Kidney (tissue), 13 donors: ENCODE measurements at regions not wholly inside any gene's neighbourhood (a gene's known extent, or its start where the extent isn't known, plus 50 kb on each side); places are given as distances from the start of the nearest gene placed in this dataset.

Experiments used
- DNase-seq, 5 donors: peaks; one replicate each; pipeline ENCODE4 v3.0.0-alpha.2; 2013 to 2020
- FAIRE-seq: peaks from 2 replicates; lab custom pipeline; 2012; peaks lifted over from hg19 to GRCh38; lab: Jason Lieb, UNC
- H3K27ac ChIP-seq, 2 donors: one replicate each; pipeline ENCODE4 v1.7.0; 2013; ENCODE audit warnings: low read depth in 2 of 2, low read length in 2 of 2, inconsistent platforms in 1 of 2
- H3K27me3 ChIP-seq: one replicate; pipeline ENCODE4 v1.7.1; 2013; ENCODE audit warnings: low read length, inconsistent platforms; ENCODE audit not compliant: control insufficient read depth, insufficient read depth
- H3K36me3 ChIP-seq, 3 donors: one replicate each; pipeline versions ENCODE4 v1.7.0 to v1.7.1; 2013; ENCODE audit warnings: low read length in 3 of 3, control low read depth in 1 of 3, inconsistent platforms in 1 of 3; ENCODE audit not compliant: insufficient read depth in 3 of 3, control insufficient read depth in 2 of 3
- H3K4me1 ChIP-seq, 3 donors: one replicate each; pipeline versions ENCODE4 v1.7.0 to v1.7.1; 2013; ENCODE audit warnings: low read length in 3 of 3, inconsistent platforms in 1 of 3, low read depth in 1 of 3; ENCODE audit not compliant: control insufficient read depth in 2 of 3, insufficient read depth in 2 of 3
- H3K4me3 ChIP-seq, 3 donors: one replicate each; pipeline versions ENCODE4 v1.7.0 to v1.8.1; 2013; ENCODE audit warnings: low read length in 3 of 3, control low read depth in 1 of 3, inconsistent platforms in 1 of 3
- H3K9ac ChIP-seq, 3 donors: one replicate each; pipeline versions ENCODE4 v1.7.0 to v1.7.1; 2013; ENCODE audit warnings: low read length in 3 of 3, control low read depth in 1 of 3, inconsistent platforms in 1 of 3
- H3K9me3 ChIP-seq, 3 donors: one replicate each; pipeline versions ENCODE4 v1.7.0 to v1.7.1; 2013; ENCODE audit warnings: low read length in 3 of 3, control low read depth in 1 of 3, inconsistent platforms in 1 of 3; ENCODE audit not compliant: control insufficient read depth in 2 of 3, insufficient read depth in 1 of 3
- intact Hi-C: fragments of 100-400 bp; cut with DNase I; formaldehyde crosslinking; loops from one replicate; pipeline ENCODE4 v1.11.1; 2022
- TF ChIP-seq, protein P1 (sequence below): IDR thresholded peaks from 3 replicates; pipeline ENCODE4 v1.5.1; 2012; ENCODE audit warnings: mild to moderate bottlenecking, moderate library complexity, borderline replicate concordance; ENCODE audit not compliant: insufficient read depth; ENCODE audit errors: extremely low read depth
- donor health status: control.
- donor health status: control.
- donor health status: control.
- donor health status: control.
- donor health status: control.
- donor health status: DM: yes; HTN: yes; CAD: no.
- donor health status: Normal renal cell carcinoma (clear cell type).

DNA sequence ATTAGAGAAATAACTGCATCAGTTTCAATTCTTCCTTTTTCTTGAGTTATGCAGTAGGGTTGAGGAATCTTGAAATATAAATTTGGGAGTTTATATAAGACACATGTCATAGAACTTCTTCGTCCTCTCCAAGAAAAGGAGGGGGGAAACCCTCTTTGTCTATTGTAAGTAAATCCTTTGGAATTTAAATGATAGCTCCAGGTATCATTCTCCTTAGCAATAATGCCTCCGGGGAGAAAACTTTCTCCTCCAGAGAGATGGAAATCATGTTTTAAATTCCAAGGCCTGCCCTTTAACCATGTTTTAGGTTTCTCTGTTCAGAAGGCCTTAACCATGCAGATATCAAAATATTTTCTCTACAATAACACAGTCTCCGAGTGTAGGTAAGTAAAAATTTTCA, 899.7 kb upstream of the GCFC2 start:
- H3K4me3 ChIP-seq, result no peak overlapping the region
- no peaks in the 10 kb centered on the region for H3K27me3 ChIP-seq
- H3K36me3 ChIP-seq, result no peaks in the 10 kb centered on the region
- no peak overlapping the region for H3K9ac ChIP-seq
- TF ChIP-seq, protein P1, sequence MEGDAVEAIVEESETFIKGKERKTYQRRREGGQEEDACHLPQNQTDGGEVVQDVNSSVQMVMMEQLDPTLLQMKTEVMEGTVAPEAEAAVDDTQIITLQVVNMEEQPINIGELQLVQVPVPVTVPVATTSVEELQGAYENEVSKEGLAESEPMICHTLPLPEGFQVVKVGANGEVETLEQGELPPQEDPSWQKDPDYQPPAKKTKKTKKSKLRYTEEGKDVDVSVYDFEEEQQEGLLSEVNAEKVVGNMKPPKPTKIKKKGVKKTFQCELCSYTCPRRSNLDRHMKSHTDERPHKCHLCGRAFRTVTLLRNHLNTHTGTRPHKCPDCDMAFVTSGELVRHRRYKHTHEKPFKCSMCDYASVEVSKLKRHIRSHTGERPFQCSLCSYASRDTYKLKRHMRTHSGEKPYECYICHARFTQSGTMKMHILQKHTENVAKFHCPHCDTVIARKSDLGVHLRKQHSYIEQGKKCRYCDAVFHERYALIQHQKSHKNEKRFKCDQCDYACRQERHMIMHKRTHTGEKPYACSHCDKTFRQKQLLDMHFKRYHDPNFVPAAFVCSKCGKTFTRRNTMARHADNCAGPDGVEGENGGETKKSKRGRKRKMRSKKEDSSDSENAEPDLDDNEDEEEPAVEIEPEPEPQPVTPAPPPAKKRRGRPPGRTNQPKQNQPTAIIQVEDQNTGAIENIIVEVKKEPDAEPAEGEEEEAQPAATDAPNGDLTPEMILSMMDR, result no peak
- DNase-seq (no peak), FAIRE-seq (no peak)
- intact Hi-C loops, result no loop called here
- no peaks in the 10 kb centered on the region for H3K9me3 ChIP-seq
- H3K4me1 ChIP-seq, result no peaks in the 10 kb centered on the region
- no peak overlapping the region for H3K27ac ChIP-seq

DNA sequence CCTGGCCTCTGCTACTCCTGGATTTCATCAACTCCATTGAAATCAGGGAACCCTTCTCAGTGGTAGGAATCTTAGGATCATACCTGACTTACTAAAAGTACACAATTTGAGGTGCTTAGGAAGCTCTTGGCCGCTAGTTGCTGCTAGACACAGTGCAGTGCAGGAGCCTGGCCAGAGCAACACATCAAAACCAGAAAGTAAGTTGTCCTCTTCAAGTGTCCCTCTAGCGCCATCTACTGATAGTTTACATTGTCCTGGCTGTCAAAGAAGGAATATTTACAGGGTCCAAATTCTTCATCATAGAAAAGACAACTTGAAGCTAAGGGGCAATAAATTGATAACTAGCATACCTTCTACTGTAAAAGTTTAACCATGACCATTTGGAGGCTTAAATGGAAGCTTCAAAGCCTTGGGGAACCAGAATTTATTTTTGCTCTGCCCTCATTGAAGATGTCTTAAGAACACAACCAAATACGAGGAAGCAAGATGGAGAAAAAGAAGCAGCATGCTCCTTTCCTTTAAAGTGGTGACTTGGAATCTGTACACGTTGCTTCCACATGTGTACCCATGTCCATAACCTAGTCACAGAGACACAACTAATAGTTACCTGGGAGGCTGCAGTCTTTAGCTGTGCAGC, 889.1 kb upstream of the GCFC2 start:
- TF ChIP-seq, protein P1, result peak; percentile 72
- peak in 4 of 5 donors; percentile 68 to 92 (median 82) for DNase-seq
- intact Hi-C loops, result no loop called here
- Histone ChIP-seq H3K4me3 (no peak overlapping the region), H3K36me3 (no peaks in the 10 kb centered on the region), H3K27ac (no peak overlapping the region), H3K4me1 (no peaks in the 10 kb centered on the region), H3K9me3 (no peaks in the 10 kb centered on the region), H3K9ac (no peak overlapping the region), H3K27me3 (no peaks in the 10 kb centered on the region)
- peak; percentile 79 for FAIRE-seq

- intact Hi-C loops, result no loop called here
- Histone ChIP-seq H3K27ac (no peak overlapping the region), H3K9me3 (peaks cover 0 to 4% (median 0%) of the 10 kb centered on the region in 3 donors), H3K36me3 (no peaks in the 10 kb centered on the region), H3K27me3 (no peaks in the 10 kb centered on the region), H3K4me1 (no peaks in the 10 kb centered on the region), H3K4me3 (no peak overlapping the region), H3K9ac (no peak overlapping the region)
- no peak for FAIRE-seq
- no peak for DNase-seq
- TF ChIP-seq, protein P1, result no peak
Measured at GRCh38 chr2:76584474-76584873, 873.8 kb upstream of the GCFC2 start.

DNA sequence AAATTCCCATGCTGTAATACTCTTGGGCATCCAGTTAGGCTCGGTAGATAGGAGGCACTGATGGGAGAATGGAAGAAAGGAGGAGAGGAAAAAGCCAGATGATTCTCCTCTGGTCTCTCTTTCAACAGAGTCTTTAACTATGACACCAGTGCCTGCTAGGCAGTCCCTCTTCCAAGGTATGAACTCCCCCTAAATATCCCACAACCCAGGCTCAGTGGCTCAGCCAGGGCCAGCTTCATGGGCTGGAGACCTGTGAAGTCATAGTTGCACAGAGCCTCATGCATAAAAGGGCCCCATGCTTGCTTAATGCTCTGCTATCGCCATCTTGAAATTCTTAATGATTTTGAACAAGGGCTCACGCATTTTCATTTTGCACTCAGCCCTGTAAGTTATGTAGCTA, 869.2 kb upstream of the GCFC2 start:
- TF ChIP-seq, protein P1, result no peak
- Histone ChIP-seq H3K9me3 (peaks cover 0 to 4% (median 0%) of the 10 kb centered on the region in 3 donors), H3K4me3 (no peak overlapping the region), H3K36me3 (no peaks in the 10 kb centered on the region), H3K27me3 (no peaks in the 10 kb centered on the region), H3K27ac (no peak overlapping the region), H3K9ac (no peak overlapping the region), H3K4me1 (no peaks in the 10 kb centered on the region)
- no peak for DNase-seq
- FAIRE-seq, result no peak
- intact Hi-C loops, result no loop called here
